ENCODE measurements at regions not wholly inside any gene's neighbourhood (a gene's known extent, or its start where the extent isn't known, plus 50 kb on each side); places are given as distances from the start of the nearest gene placed in this dataset.

DNA sequence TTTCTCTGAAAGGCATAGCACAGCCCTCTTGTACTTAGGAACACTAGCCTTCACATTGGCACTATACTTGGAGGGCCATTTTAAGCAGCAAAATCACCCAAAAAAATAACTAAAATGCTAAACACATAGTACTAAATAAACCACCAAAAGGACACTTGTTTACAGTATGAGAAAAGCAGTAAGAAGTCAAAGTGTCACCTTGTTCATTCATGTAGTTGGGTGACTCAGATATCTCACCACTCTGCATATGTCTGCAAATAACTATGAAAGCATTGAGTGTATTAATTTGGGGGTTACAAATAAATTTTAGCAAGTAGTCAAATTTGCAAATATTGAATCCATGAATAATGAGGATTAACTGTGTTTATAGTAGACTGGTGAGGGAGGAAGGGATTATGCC, 107.6 kb downstream of the ELAPOR2 start:
- Histone ChIP-seq H3K27me3 (no peaks in the 10 kb centered on the region), H3K4me1 (peaks cover 0 to 6% of the 10 kb centered on the region in 2 donors), H3K36me3 (no peaks in the 10 kb centered on the region), H3K9me3 (no peaks in the 10 kb centered on the region), H3K27ac (no peak overlapping the region), H3K4me3 (no peak overlapping the region)
- TF ChIP-seq, protein P1, sequence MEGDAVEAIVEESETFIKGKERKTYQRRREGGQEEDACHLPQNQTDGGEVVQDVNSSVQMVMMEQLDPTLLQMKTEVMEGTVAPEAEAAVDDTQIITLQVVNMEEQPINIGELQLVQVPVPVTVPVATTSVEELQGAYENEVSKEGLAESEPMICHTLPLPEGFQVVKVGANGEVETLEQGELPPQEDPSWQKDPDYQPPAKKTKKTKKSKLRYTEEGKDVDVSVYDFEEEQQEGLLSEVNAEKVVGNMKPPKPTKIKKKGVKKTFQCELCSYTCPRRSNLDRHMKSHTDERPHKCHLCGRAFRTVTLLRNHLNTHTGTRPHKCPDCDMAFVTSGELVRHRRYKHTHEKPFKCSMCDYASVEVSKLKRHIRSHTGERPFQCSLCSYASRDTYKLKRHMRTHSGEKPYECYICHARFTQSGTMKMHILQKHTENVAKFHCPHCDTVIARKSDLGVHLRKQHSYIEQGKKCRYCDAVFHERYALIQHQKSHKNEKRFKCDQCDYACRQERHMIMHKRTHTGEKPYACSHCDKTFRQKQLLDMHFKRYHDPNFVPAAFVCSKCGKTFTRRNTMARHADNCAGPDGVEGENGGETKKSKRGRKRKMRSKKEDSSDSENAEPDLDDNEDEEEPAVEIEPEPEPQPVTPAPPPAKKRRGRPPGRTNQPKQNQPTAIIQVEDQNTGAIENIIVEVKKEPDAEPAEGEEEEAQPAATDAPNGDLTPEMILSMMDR (IDR thresholded peaks at IDR 0.05): no peak
- DNase-seq (ENCODE audit: low spot score): no peak

- Histone ChIP-seq H3K27ac (no peak overlapping the region), H3K4me1 (peaks cover 0 to 6% of the 10 kb centered on the region in 2 donors), H3K9me3 (no peaks in the 10 kb centered on the region), H3K27me3 (no peaks in the 10 kb centered on the region), H3K36me3 (no peaks in the 10 kb centered on the region), H3K4me3 (no peak overlapping the region)
- DNase-seq (ENCODE audit: low spot score): no peak
- TF ChIP-seq, protein P1 (IDR thresholded peaks at IDR 0.05): no peak
Measured at GRCh38 chr7:86950944-86951343, 108.5 kb downstream of the ELAPOR2 start.

- peaks cover 0 to 6% of the 10 kb centered on the region in 2 donors for H3K4me1 ChIP-seq
- DNase-seq (ENCODE audit: low spot score): no peak
- TF ChIP-seq, protein P1 (IDR thresholded peaks at IDR 0.05): no peak
Measured at GRCh38 chr7:86950360-86950759, 109.1 kb downstream of the ELAPOR2 start.

GRCh38 chr7:86949779-86950260, 109.6 kb downstream of the ELAPOR2 start:
- no peak overlapping the region for H3K4me3 ChIP-seq
- TF ChIP-seq, protein P1 (IDR thresholded peaks at IDR 0.05): no peak
- no peaks in the 10 kb centered on the region for H3K36me3 ChIP-seq
- H3K4me1 ChIP-seq: peaks cover 0 to 6% of the 10 kb centered on the region in 2 donors
- DNase-seq (ENCODE audit: low spot score): no peak
- no peaks in the 10 kb centered on the region for H3K9me3 ChIP-seq
- no peaks in the 10 kb centered on the region for H3K27me3 ChIP-seq
- H3K27ac ChIP-seq: no peak overlapping the region

More at GRCh38 chr7:86950360-86950759, 109.1 kb downstream of the ELAPOR2 start:
- Histone ChIP-seq H3K27me3 (no peaks in the 10 kb centered on the region), H3K36me3 (no peaks in the 10 kb centered on the region), H3K4me3 (no peak overlapping the region), H3K9me3 (no peaks in the 10 kb centered on the region), H3K27ac (no peak overlapping the region)

DNA sequence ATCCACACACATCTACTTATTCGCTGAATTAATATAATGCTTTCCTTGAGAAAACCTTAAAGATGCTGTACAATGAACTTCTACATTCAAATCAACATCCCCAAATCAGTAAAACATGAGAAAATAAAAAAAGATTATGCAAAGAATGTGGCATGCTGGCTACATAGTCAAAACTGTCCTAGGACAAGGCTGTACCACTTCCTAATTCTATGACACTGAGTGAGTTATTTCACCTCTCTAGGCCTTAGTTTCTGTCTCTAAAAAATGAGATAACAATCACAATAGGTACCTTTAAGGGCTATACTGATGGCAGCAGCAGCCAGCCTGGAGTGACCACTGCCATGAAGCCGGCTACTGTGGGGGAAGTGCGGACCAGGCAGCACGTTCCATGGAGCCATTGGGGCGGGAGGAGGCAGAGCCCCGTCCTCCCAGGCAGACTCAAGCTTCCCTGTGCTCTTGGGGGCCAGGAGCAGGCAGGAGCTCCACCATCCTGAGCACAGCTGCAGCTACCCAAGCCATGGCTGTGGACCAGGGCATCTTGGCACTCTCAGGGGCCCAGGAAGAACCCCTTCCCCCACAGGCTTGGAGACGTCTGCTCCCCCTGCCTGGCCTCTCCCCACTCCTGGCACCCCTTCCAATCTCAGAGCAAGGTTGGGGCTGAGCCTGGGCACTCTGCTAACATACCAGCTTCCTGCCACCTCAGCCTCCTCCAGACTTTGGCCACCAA, 110.2 kb downstream of the ELAPOR2 start:
- Histone ChIP-seq H3K4me1 (peaks cover 0 to 6% of the 10 kb centered on the region in 2 donors), H3K36me3 (no peaks in the 10 kb centered on the region), H3K9me3 (no peaks in the 10 kb centered on the region), H3K27me3 (no peaks in the 10 kb centered on the region), H3K27ac (no peak overlapping the region), H3K4me3 (no peak overlapping the region)
- DNase-seq (ENCODE audit: low spot score): no peak
- TF ChIP-seq, protein P1 (IDR thresholded peaks at IDR 0.05): no peak
